Activated naive CD4-positive, alpha-beta T cell treated with anti-CD3 and anti-CD28 coated beads, Interleukin-2, amount 50 U/mL, for 72 hours (primary cell): ENCODE measurements at regions not wholly inside any gene's neighbourhood (a gene's known extent, or its start where the extent isn't known, plus 50 kb on each side); places are given as distances from the start of the nearest gene placed in this dataset.

Experiments
- ATAC-seq, 2 donors: fragments of 150-1000 bp; cut with Tn5 transposase; 2 replicates each; pipeline ENCODE4 v1.10.0; 2021; ENCODE audit warnings: mild to moderate bottlenecking in 2 of 2, moderate library complexity in 2 of 2
- DNase-seq, 2 donors: peaks; one replicate each; pipeline ENCODE4 v3.0.0; 2021 to 2022; ENCODE audit warnings: low spot score in 2 of 2
- H3K27ac Mint-ChIP-seq, 2 donors: one replicate each; pipeline ENCODE4 v1.8.0; 2022; ENCODE audit warnings: mild to moderate bottlenecking in 2 of 2, mixed read lengths in 2 of 2
- H3K36me3 Mint-ChIP-seq, 2 donors: one replicate each; pipeline ENCODE4 v1.8.0; 2022; ENCODE audit warnings: mixed read lengths in 2 of 2
- H3K9me3 Mint-ChIP-seq, 2 donors: one replicate each; pipeline ENCODE4 v1.8.0; 2022; ENCODE audit warnings: mixed read lengths in 2 of 2

DNA sequence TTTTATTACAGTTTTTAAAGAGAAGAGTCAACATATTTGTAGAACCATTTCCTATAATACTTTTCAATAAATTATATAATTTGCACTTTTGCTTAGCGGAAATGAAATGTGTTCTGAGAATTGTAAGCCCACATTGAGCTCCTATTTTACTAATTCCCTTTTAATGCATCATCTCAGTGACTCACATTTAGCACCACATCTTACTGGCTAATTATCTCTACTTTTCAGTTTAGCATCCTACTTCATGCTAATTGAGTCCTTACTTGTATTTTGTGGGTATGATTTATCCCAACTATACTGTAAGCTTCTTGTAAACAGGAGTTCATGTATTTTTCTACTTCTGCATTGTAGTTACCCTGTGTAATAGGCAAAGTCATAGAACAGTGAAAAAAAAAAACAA lies 67.5 kb downstream of the TMX1 start:
- ATAC-seq = no peak
- no peaks in the 10 kb centered on the region for H3K36me3 Mint-ChIP-seq
- DNase-seq = no peak
- peaks cover 4 to 10% of the 10 kb centered on the region in 2 donors for H3K9me3 Mint-ChIP-seq
- H3K27ac Mint-ChIP-seq = no peak overlapping the region

DNA sequence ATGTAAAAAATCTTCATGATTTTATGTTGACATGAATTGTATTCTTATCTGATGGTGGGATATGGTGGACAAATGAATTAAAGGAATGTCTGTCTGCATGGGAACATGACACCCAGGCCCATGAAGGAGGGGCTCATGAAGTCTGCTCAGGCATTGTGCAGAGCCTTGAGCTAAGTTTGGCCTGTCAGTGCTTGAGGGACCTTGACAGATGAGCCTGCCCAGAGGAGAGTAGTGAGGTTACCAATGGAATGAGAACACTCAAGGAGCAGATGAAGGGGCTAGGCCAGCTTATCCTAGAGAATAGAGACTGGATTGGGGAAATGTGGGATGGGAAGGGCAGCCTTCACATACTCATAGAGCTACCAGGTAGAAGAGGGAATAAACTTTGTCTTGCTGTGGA lies 68.8 kb downstream of the TMX1 start:
- DNase-seq = no peak
- H3K36me3 Mint-ChIP-seq = no peaks in the 10 kb centered on the region
- no peak for ATAC-seq

DNA sequence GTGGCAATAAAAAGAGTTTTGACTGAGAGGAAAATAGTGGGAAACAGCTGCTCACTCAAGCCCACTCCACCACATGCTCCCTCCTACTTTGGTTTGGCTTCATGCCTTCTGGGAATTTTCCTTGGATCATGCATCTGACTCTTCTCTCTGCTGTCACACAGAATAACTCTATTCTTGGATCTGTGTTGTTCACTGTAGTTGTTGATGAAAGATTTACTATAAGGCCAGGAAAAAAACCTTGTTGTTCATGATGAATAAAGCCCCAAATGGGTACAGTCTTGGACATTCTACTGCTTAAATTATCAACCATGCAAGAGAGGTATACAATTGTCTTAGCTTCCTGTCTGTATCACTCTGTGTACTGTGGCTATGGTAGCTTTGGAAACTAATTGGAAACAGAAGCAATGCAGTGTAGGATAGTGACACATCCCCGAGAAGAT lies 70.5 kb downstream of the TMX1 start:
- no peak for ATAC-seq
- peaks cover 4 to 10% of the 10 kb centered on the region in 2 donors for H3K9me3 Mint-ChIP-seq
- DNase-seq = no peak
- H3K27ac Mint-ChIP-seq = no peak overlapping the region
- no peaks in the 10 kb centered on the region for H3K36me3 Mint-ChIP-seq

More for the DNA sequence above, 68.8 kb downstream of the TMX1 start:
- no peak overlapping the region for H3K27ac Mint-ChIP-seq
- peaks cover 4 to 10% of the 10 kb centered on the region in 2 donors for H3K9me3 Mint-ChIP-seq

DNA sequence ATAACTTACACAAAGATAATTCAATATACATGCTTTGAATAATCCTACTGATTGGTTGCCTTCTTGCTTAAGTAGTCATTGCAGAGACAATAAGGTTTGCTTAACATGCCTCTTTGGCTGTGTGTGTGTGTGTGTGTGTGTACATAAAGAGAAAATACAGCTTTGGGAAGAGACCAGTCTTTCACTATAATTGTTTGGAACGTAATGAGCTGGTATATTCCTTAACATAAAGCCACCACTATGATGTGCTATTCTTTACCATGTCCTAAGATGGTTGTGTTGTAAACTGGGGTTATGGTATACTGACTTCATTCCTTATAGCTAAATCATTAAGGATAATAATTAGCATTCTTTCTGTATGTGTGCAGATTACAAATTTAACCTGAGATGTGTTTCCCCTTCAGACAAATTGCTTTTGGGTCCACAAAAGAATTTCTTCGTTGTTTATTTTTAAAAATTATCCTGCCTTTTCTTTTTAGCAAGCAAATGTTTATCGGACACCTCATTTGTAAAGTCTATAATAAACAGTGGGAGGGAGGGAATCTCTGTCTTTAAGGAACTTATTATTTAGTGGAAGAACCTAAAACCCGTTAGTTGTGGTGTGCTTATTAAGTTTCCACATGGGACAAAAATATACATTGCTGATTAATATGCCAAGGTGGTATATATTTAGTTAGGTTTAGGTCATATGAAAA lies 74.4 kb downstream of the TMX1 start:
- Mint-ChIP-seq H3K27ac (no peak overlapping the region), H3K9me3 (no peaks in the 10 kb centered on the region), H3K36me3 (no peaks in the 10 kb centered on the region)
- ATAC-seq = no peak
- no peak for DNase-seq

DNA sequence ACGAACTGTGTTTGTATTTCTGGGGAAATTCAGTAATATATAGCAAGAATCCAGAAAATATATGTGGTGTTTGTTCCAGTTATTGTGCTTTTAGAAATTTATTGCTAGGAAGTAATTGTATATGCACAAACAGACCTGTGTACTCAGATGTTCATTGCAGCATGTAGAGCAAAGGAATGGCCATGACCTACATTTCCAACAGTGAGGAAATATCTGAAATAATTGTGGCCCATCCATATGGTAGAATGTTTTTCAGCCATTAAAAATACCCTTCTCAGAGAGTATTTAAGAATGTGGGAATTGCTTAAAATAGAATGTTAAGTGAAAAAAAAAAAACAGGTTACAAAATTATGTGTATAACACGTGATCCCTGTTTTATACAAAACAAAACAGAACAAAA lies 77.3 kb downstream of the TMX1 start:
- ATAC-seq (no peak), DNase-seq (no peak)
- Mint-ChIP-seq H3K36me3 (no peaks in the 10 kb centered on the region), H3K9me3 (no peaks in the 10 kb centered on the region), H3K27ac (no peak overlapping the region)

DNA sequence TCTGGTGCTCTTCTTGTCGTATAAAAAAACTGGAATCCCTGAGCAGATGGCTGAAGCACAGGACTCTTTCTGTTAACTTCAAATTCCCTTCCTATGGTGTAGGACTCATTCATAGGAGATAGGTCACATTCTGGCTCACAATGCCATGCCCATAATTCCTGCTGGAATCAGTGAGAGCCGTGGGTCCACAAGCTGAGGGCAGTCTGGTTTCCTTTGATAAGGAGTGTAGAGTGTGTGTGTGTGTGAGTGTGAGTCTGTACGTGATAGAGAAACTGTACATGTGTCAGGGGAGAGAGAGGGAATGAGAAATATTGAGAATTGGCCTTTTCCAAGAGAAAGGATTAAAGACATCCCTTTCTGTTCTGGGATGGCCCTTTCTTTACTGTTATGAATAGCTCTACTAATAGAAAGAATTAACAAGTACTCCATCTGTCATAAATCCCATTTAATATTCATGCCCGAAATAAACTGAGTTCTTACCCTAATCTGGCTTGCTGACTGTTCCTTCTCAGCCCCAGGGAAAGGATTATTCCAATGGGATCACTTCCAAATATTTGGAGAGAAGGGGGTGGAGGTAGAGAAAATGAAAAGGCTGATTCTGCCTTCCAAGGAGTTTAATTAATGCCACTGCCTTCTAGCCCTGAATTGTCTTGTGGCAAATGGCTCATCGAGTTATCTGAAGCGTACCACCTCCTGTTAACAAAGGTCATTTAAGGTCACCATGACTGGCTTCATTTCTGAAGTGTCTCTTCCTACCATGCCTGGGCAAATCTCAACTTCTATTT lies 79.0 kb downstream of the TMX1 start:
- H3K36me3 Mint-ChIP-seq = no peaks in the 10 kb centered on the region
- H3K27ac Mint-ChIP-seq = no peak overlapping the region
- no peaks in the 10 kb centered on the region for H3K9me3 Mint-ChIP-seq
- DNase-seq (no peak), ATAC-seq (no peak)

DNA sequence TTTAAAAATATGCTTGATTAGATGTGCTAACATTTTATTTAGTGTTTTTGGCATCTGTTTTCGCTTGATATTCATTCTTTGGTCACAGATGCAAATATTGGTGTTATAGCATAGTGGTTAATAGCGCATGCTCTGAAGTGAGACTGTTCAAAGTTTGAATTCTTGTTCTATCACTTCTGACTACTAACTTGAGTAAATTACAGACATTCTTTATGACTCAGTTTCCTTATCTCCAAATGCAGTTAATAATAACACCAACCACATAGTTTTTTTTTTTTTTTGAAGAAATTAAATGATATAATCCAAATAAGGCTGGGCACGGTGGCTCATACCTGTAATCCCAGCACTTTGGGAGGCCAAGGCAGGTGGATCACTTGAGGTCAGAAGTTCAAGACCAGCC lies 81.0 kb downstream of the TMX1 start:
- ATAC-seq (no peak), DNase-seq (no peak)
- H3K36me3 Mint-ChIP-seq = no peaks in the 10 kb centered on the region
- H3K27ac Mint-ChIP-seq = no peak overlapping the region
- no peaks in the 10 kb centered on the region for H3K9me3 Mint-ChIP-seq

DNA sequence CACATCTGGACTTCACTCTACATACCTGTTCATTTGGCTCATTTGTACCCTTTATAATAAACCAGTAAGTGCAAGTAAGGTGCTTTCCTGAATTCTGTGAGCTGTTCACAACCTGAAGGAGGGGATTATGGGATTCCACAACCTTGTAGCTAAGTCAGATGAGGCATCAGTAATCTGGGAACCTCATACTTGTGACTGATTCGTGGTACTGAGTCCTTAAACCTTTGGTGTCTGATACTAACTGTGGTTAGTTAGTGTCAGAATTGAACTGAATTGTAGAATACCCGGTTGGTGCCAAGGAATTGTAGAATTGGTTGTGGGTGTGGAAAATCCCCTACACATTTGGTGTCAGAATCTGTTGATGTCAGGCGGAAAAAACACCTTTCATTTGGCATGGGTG lies 83.4 kb downstream of the TMX1 start:
- ATAC-seq = peak; percentile 27 to 44
- Mint-ChIP-seq H3K36me3 (no peaks in the 10 kb centered on the region), H3K27ac (no peak overlapping the region), H3K9me3 (no peaks in the 10 kb centered on the region)
- no peak for DNase-seq

DNA sequence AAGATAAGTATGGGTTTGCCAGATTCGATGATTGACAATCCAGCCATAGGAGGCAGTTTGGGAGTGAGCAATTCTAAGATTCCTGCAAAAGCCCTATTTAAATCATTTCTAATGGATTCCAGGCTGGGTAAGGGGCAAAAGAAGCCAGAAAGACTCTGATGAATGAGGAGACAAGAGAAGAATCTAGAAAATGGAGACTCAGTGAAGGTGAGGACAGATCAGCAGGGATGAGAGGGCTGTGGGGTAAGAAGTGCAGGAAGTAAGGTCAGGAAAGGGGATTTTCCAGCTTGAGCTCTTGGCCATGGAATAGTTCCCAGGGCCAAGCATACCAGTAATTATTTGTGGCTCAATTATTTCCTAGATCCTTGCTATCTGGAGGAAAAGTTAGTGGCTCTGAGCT lies 87.3 kb downstream of the TMX1 start:
- ATAC-seq (no peak), DNase-seq (no peak)
- H3K27ac Mint-ChIP-seq = no peak overlapping the region
- H3K36me3 Mint-ChIP-seq = no peaks in the 10 kb centered on the region
- no peaks in the 10 kb centered on the region for H3K9me3 Mint-ChIP-seq

DNA sequence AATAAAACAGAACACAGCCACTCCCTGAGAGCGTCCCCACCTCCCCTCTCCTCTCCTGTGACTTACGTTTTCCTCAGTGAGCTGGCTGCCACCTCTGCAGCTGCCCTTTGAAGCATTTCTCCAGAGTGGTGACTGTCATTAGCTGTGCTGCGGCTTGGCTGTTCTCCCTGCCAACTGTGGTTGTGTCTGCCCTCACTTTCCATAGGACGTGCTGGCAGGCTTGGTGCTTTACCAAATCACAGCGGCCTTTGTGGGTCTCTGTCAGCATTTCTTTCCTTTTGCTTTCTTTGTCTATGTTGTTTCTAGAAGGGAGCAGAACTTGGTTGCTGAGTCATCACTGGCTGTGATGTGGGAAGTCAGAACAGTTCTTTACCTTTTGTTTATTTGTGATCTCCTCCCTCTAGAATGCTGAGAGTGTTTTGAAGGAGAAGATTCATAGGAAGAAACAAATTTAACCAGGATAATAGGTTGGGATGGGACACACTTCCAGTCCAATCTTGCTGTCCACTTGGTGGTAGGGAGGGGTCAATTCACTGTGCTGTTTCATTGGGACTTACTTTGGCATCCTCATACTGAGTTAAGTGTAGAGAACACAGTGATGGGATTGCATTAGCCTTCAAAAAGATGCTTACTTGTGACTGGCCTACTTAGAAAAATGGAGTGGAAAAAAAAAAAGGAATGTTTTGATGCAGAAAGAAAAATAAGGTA lies 88.2 kb downstream of the TMX1 start:
- DNase-seq (peak in 1 of 2 donors; percentile 28), ATAC-seq (peak; percentile 84 to 95)
- Mint-ChIP-seq H3K9me3 (no peaks in the 10 kb centered on the region), H3K27ac (no peak overlapping the region), H3K36me3 (no peaks in the 10 kb centered on the region)

DNA sequence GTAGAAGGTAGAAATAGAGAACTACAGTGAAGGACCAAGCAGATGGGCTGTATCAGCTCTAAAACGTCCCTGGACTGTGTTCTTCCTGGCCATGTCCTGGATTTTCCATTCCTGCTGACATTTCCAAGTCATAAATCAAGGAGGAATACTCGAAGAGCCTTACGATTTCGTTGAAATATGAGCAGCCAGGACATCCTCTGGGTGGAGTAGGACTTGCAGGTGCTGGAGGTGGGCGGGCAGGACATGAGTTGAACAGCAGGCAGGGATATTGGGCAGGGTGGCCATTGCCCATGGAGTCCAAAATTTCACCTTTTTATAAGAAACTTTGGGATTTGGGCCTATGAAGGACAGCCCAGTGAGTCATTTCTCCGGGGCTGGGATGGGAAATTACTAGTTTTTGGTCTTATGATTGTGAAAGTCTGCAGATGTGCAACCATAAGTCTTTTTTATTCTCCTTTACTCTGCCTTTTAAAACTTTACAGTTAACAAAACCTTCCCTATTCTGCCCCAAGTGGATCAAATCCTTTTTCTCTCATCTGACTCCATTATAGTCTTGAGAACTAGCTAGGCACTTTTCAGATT lies 88.8 kb downstream of the TMX1 start:
- Mint-ChIP-seq H3K36me3 (no peaks in the 10 kb centered on the region), H3K27ac (no peak overlapping the region), H3K9me3 (no peaks in the 10 kb centered on the region)
- ATAC-seq (no peak), DNase-seq (no peak)

DNA sequence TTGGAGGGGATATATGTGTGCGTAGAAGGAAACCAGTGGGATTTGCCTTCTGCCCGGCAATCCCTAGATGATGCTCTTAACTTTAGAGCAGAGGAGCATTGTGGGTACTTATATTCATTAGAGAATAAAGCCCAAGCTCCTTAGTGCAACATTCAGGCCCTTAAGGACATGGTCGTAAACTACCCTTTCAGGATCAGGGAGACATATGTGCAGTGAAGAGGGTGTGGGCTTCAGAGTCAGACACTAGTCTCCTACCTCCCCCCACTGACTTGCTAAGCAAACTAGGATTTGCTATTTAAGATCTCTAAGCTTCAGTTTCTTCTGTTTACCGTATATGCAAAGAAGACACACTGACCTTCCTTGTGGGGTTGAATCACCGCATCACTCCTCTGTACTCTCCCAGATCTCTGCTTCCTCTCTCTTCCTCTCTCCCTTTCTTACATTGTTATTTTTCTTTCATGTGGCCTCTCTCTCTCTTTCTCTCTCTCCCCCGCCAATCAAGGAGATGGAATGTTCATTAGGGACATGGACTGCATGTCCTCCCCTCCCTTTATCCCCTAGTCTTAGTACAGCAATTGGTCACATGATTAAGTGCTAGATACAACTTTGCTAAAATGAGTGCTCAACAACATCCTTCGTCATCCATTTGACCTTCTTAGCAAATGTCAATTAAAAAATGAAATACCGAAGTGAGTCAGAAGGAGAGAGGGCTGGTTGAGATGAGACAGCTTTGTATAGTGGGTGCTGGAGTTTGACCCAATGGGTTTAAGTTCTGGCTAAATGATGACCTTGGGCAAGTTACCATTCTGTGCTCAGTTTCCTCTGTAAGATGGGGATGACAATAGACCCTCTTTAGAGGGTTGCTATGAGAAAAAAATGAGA lies 91.7 kb downstream of the TMX1 start:
- ATAC-seq (peak in 1 of 2 donors; percentile 42), DNase-seq (no peak)
- Mint-ChIP-seq H3K36me3 (no peaks in the 10 kb centered on the region), H3K9me3 (no peaks in the 10 kb centered on the region), H3K27ac (no peak overlapping the region)

DNA sequence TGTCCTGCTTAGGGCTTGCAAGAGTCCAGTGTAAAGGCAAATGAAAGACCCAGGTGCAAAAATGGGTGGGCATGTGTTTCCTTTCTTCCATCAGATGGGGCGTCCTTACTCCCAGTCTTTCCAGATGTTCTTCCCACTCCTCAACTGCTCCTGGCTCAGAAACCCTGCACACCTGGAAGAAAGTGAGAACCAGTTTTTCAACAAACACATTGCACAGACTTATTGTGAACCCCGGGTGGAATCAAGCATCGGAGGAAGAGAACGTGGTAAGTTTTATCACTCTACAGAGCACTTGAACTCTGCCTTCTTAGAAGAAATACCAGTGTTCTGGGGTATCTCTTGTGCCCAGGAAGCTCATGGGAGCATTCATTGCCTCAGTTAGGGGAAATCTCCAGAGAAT lies 93.3 kb downstream of the TMX1 start:
- no peak overlapping the region for H3K27ac Mint-ChIP-seq
- no peaks in the 10 kb centered on the region for H3K36me3 Mint-ChIP-seq
- ATAC-seq = no peak
- DNase-seq = no peak
- H3K9me3 Mint-ChIP-seq = no peaks in the 10 kb centered on the region

DNA sequence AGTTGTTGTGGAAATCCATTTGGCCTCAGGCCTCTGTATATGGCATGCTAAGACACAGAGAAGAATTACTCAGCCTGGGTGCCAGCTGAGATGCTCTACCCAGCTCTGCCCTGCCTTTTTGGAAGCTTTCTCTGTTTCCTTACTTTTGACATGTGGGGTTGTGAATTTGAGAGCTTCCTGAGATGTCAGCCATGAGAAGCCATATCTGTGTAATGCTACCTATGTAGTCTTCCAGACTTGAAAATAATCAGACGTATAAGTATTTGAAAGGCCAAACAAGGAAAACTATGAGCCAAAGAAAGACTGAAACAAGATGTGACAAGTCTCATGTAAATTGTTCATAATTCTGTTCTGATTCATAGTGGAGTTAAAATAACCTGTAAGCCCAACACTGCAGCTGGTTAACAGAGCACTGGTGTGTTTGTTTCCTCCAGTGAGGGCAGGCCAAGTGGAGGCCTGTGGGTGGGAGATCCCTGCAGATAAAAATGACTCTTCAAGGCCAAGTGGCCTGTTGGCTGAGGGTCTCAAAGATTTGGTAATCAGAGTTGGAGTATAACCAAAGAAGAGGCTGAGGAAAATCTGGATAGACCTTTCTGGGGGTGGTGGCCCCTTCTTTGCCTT lies 94.0 kb downstream of the TMX1 start:
- no peaks in the 10 kb centered on the region for H3K9me3 Mint-ChIP-seq
- DNase-seq (no peak), ATAC-seq (no peak)
- H3K36me3 Mint-ChIP-seq = no peaks in the 10 kb centered on the region
- H3K27ac Mint-ChIP-seq = no peak overlapping the region

DNA sequence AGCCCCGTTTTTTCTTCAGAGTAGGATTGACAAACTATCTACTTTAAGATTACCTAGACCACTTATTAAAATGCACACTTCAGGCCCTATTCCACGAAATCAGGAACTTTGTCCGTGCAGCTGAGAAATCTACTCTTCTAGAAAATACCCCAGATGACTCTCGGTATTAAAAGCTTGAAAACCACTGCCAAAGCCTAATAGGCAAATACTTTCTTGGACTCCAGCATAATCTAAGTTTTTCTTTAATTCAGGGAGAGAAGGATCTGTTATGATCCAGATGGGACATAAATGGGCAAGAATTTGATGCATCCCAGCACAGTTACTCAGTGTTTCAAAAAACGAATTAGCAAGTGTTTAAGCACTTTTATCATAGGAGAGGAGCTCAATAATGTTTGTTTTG lies 94.5 kb downstream of the TMX1 start:
- no peaks in the 10 kb centered on the region for H3K36me3 Mint-ChIP-seq
- no peak overlapping the region for H3K27ac Mint-ChIP-seq
- ATAC-seq (no peak), DNase-seq (no peak)
- no peaks in the 10 kb centered on the region for H3K9me3 Mint-ChIP-seq

DNA sequence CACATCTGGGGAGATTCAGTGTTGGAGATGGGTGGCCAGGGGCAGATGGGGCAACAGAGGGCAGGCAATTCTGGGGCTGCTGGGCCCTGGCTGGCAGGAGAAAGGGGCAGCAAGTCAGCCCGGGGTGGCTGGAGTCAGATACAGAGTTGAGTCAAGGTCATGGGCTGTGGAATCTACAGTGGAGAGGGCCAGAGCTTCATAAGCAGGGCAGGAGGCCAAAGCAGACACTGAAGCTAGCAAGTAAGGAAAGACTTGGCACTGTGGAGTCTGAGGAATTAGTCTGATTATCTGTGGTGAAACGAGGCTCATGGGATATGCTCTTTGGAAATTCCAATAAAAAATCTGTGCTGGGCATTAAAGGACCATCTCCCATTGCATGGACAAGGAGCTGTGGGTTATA lies 95.5 kb downstream of the TMX1 start:
- ATAC-seq = no peak
- Mint-ChIP-seq H3K27ac (no peak overlapping the region), H3K9me3 (no peaks in the 10 kb centered on the region), H3K36me3 (no peaks in the 10 kb centered on the region)
- no peak for DNase-seq
